Eye (tissue), 1 donor: ENCODE measurements at regions not wholly inside any gene's neighbourhood (a gene's known extent, or its start where the extent isn't known, plus 50 kb on each side); places are given as distances from the start of the nearest gene placed in this dataset.

Experiments used
- DNase-seq: peaks from one replicate; pipeline ENCODE4 v3.0.0-alpha.2; 2015

- no peak for DNase-seq
These were observed 157.7 kb upstream of the PITX2 start for GRCh38 chr4:110780538-110780937.

DNA sequence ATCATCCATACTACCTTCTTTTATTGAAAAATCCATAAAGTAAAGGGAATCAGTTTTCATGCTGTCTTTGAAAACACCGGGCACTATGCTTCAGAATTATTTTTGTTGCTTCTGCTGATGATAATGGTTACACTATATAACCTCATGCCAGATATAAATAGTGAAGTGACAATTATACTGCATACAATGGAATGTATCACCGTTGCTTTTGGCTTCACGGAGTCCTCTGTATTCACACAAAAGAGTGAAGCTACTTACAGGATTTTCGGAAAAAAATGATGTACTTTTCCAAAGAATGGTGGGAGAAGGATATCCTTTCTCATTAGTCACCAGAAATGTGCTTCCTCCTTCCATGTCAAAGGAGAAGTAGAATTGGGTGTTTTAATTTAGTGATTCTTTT is 159.1 kb upstream of the PITX2 start:
- no peak for DNase-seq

DNA sequence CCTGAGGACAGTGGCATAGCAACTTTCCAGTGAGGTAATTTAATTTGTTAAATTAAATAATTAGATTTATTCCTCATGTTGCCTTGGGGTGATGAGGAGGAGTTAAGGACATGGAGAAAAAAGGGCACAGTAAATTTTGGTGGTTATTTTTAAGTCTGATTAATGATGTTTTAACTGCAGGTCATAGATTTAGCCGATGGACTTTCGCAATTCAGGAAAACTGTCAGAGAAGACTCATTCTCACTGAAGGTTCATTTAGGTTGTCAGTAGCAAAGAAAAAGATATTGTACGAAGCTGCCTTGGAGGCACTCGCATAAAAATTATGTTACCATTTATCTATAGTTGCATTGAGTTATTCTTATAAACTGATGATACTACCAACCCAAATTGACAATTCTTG is 164.2 kb upstream of the PITX2 start:
- no peak for DNase-seq

GRCh38 chr4:110787707-110788106 is 164.8 kb upstream of the PITX2 start:
- no peak for DNase-seq

GRCh38 chr4:110788302-110788701 is 165.4 kb upstream of the PITX2 start:
- DNase-seq: no peak

DNA sequence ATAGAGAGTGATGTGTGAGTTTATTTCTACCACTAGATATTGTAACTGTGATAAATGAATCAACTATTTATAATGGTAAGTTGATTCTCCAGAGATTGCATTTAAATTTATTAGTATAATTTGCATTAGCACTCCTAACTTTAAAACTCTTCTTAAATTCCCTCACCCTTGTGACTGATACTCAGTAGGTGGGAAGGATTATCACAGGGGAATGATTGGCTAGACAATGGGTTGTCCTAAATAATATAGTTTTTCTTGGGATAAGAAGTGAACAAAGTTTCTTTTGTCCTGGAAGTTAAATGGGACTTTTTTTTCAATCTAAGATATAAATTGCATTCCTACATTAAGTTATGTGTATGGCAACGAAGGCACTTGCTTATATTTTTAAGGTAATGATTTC is 169.2 kb upstream of the PITX2 start:
- no peak for DNase-seq

DNA sequence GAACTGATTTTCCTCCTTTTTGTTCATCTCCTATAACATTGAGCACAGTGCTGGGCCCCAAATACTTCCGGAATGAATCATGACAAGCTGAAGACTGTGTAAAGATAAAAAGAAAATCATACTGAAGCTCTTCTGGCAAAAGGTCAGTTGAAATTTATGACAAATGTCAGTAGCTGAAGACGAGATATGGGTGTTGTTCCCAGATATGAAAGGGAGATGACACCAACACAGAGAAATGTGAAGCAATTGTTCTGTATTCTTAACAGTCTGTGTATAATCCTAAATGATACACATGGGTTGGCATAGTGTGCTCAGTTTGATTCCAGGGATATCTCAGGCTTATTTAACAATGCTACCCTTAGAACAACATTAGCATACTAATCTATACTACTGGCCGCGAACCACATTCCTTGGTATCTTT is 170.5 kb upstream of the PITX2 start:
- no peak for DNase-seq

DNA sequence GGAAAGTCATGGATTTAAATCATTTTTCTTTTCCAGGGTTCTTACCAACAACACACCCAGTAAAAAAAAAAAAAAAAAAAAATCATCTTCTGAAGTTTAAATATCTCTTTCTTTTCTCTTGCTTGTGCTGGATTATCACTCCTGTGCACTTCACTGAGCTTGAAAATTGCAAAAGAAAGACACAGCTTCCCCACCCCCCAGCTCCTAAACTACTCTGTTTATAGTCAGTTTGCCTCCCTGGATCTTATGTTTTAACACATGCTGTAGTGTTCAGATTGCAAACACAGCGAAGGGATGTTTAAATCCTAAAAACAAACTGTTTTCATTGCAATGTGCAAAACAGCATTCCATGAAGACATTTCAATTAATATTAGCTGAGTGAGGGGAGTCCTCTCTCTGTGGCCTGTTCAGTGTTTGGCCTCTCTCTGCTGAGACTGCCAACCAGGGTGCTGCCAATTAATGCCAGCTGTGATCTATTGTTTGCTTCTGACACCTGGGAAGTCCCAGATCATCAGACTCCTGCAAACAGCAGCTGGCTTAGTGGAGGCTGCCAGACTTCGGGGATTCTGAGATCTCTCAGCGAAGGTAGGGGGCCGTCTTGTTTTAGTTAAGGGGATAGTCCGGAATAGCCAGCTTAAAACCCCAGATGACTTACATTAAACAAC is 171.1 kb upstream of the PITX2 start:
- DNase-seq: peak; percentile 57

DNA sequence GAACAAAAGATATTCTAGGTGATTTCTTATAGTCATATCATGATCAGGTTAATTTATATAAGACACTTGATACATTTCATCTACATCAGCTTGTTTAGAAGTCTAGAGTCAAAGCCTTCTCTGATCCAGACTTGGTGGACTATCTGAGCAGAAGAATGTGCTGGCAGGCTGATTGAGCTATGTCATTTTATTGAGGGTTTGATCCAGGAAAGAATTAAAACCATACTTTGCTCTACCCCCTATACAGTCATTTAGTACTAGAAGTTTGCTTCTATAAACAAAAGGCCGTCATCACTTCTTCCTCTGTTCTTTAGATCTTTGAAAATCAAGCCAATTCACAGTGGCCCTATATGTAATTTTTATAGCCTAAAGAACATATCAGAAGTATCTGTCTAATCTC is 173.1 kb upstream of the PITX2 start:
- no peak for DNase-seq

DNA sequence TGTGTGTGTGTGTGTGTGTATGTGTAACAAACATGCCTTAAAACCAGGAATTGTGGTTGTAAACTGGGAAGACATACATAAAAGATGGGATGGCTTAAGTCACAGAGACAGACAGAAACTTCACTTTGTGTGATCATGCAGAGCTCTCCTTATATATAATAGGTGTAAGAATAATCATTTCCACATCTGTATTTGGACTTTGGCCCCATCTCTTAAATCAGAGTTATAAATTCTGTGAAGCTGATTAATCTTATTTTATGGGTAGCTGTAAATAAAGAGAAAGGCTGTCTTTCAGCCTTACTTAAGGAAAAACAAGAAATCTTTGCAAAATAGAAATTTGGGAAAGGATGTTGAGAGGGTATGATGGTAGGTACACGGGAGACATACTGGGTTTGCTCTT is 174.6 kb upstream of the PITX2 start:
- no peak for DNase-seq

- peak; percentile 66 for DNase-seq
These were observed 175.8 kb upstream of the PITX2 start for GRCh38 chr4:110798687-110799086.

GRCh38 chr4:110799211-110799610 is 176.3 kb upstream of the PITX2 start:
- DNase-seq: no peak

GRCh38 chr4:110801591-110801990 is 178.7 kb upstream of the PITX2 start:
- DNase-seq: no peak

GRCh38 chr4:110808351-110808878 is 185.5 kb upstream of the PITX2 start:
- no peak for DNase-seq

DNA sequence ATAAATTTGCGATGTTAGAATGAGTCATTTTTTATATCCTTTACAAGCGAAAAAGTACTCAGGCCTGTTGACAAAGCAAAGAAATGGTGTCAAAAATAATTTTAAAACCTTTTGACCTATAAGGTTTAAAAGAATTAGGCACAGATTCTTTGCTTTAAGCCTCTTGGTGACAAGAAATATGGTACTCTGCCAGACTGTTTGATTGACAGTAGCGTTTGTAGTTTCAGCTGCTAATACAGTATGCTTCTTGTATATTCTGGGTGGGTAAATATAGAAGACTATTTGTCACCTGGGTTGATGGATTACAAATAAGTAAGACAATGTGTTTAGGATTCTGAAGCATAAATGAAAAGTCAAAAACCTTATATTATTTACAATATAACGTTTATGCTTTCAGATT is 193.1 kb upstream of the PITX2 start:
- peak; percentile 37 for DNase-seq

DNA sequence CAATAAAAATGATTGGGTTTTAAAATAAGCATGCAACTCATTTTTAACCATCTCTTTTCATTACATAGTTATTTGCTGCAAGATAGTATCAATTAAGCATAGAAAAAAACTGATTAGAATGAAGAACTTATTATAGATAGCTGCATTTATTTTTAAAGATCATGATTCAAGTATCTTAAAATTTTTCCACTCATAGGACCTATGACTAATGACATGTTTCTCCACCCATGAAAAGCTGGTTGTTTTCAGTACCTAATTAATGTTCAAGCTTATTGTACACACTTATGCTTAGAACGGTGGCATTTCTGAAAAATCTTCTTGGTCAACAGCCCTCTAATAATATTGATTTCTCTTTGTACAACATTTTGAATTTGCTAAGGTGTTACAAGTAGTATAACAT is 193.5 kb upstream of the PITX2 start:
- DNase-seq: no peak

DNA sequence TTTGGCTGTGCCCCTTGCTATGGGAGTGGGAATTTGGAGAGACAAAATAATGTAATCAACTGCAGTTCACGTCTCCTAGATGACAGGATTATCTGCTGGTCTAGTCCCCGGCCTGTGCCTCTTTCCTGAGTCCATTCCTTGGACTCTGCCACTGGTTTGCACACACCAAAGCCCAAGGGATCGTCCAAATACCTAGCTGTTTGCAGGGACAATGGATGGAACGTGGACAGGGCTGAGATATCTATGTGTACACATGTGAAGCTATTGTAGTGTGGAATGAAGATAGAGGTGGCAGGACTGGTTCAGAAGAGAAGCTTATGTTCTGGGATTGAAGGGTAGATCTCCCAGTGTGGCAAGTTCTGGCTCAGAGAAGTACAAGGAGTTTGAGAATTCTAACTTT is 198.3 kb upstream of the PITX2 start:
- no peak for DNase-seq

GRCh38 chr4:110823251-110823650 is 200.4 kb upstream of the PITX2 start:
- no peak for DNase-seq

- DNase-seq: no peak
These were observed 201.5 kb upstream of the PITX2 start for GRCh38 chr4:110824344-110824743.

DNA sequence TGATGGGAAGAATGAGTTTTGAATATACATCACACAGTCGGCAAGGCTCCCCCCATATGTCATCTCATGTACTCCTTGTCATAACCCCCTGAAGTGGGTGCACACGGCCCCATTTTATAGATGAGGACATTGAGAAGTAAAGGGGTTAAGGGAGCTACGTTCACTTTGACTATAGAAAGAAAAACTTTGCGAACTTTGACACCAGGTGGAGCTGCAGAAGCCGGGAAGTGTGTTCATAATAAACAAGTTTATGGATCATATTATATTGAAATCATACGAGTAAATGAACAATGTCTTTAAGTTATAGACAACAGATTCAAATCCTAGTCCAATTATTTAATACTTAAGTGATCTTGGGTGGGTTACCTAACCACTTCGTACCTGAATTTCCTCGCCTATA is 203.8 kb upstream of the PITX2 start:
- no peak for DNase-seq

DNA sequence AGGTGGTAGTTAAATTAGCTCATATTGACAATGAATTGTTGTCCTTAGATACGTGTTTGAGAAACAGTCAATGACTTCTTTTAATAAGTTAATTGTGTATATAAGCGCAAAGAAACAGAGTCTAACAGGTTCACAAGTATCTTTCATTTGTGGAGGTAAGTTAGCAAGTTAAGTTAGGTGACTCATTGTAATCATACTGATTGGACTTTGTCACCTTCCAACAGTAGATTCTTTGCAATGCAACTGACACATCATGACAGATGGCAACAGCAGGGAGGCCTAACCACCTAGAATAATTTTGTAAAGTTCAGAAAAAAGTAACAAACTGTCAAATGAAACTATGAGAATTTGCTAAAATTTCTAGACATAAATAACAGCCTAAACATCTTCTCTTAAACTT is 207.6 kb upstream of the PITX2 start:
- DNase-seq: no peak

DNA sequence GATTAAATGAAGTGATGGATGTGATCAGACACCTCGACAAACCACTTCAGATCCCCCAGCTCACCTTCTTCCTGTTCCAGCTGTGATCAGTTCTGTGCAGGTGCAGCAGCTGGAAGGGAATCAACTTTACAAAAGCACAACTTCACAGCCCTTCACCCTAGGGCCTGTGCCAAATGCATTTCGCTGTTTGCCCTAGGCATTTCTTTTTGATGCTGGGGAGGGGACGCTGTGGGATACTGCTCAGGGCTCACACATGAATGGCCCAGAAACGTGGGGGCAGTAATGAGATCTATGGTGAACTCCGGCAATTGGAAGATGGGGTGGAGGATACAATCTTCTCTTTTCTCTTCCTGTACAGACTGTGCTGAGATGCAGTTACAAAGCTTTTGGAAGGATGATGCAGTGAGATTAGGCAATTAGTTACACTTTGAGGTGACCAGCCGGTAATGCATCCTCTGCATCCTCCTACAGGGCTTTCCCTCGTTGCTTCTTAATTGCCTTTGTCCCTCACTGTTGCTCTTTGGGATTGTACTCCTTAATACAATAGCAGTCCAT is 215.1 kb upstream of the PITX2 start:
- peak; percentile 39 for DNase-seq

DNA sequence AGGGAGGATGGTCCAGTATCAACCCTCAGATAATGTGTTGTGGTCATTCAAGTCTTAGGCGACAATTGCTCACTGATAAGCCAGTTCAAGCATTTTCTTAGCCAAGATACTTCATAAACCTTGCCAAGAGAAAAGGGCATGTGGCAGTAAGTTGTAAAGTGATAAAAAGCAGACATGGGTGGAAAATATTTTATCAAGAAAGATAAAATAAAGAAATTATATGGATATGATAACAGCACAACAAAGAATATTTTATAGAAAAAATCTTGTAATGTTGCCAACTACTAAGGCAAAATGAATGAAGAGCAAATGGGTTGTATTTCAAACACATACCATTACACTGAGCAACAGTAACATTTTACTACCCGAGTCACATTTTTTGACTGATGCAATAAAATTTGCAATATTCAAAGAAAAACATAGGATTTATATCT is 217.4 kb upstream of the PITX2 start:
- no peak for DNase-seq

DNA sequence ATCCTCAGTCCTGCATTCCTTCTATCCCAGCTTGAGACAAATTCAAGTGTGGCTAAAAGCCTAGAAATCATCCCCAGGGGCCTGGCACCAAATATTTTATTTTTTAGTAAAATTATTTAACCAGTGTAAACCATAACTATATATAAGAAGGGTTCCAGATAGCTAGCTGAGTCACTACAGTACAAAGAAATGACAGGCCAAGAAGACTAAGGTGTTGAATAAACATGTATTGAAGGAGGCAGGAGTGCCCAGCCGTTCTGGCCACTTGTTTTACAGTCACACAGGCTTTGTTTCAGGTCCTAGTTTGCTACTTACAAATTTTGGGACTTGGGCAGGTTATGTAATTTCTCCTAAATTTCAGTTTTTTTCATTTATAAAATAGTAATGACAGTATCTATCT is 225.9 kb upstream of the PITX2 start:
- no peak for DNase-seq

DNA sequence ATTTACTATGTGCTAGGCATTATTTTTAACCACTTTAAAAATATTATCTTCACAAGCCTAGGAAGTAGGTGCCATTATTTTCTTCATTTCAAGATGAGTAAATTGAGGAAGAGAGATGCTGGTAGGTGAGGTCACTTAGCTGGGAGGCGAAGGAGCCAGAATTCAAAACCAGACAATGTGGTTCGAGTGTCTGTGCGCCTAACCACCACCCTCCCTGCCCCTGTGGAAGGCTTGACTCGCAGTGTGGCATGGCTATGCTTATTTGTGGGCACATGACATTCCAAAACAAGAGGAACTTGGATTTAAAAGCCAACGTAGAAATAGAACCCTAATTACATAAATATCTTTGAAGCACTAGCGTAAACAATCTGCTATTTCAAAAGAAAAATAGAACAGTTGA is 226.6 kb upstream of the PITX2 start:
- no peak for DNase-seq
